H9 (cell line): ENCODE measurements at regions not wholly inside any gene's neighbourhood (a gene's known extent, or its start where the extent isn't known, plus 50 kb on each side); places are given as distances from the start of the nearest gene placed in this dataset.

Source experiments
- DNase-seq: peaks from one replicate; pipeline ENCODE4 v3.0.0-alpha.2; 2017
- H2AFZ ChIP-seq: one replicate; pipeline ENCODE4 v1.6.1; 2013; ENCODE audit warnings: mild to moderate bottlenecking, low read length, control low read depth, moderate library complexity
- H2AK5ac ChIP-seq: 2 replicates; pipeline ENCODE4 v1.6.1; 2013; ENCODE audit warnings: low read length, control low read depth, mixed read lengths; ENCODE audit not compliant: insufficient read length
- H2BK120ac ChIP-seq: one replicate; pipeline ENCODE4 v1.6.1; 2013; ENCODE audit warnings: low read depth, mild to moderate bottlenecking, low read length, control low read depth, inconsistent platforms; ENCODE audit not compliant: poor library complexity, severe bottlenecking
- H2BK12ac ChIP-seq: 2 replicates; pipeline ENCODE4 v1.6.1; 2013; ENCODE audit warnings: low read length, control low read depth, mixed read lengths, low read depth; ENCODE audit not compliant: insufficient read length
- H2BK15ac ChIP-seq: 2 replicates; pipeline ENCODE4 v1.6.1; 2013; ENCODE audit warnings: low read depth, low read length, control low read depth
- H2BK20ac ChIP-seq: one replicate; pipeline ENCODE4 v1.6.1; 2013; ENCODE audit warnings: low read depth, mild to moderate bottlenecking, low read length, control low read depth, inconsistent platforms; ENCODE audit not compliant: poor library complexity, severe bottlenecking
- H2BK5ac ChIP-seq: 2 replicates; pipeline ENCODE4 v1.6.1; 2013; ENCODE audit warnings: low read length, control low read depth, mixed read lengths; ENCODE audit not compliant: insufficient read length
- H3K14ac ChIP-seq: 2 replicates; pipeline ENCODE4 v1.6.1; 2013; ENCODE audit warnings: low read length, control low read depth; ENCODE audit not compliant: insufficient read depth
- H3K18ac ChIP-seq: 2 replicates; pipeline ENCODE4 v1.6.1; 2013; ENCODE audit warnings: low read depth, mild to moderate bottlenecking, mixed read lengths, low read length, control low read depth; ENCODE audit not compliant: insufficient read length
- H3K23ac ChIP-seq: 2 replicates; pipeline ENCODE4 v1.6.1; 2013; ENCODE audit warnings: low read length, control low read depth, mixed read lengths, low read depth; ENCODE audit not compliant: insufficient read length
- H3K23me2 ChIP-seq: 2 replicates; pipeline ENCODE4 v1.6.1; 2013; ENCODE audit warnings: low read depth, mild to moderate bottlenecking, mixed read lengths, low read length, control low read depth; ENCODE audit not compliant: insufficient read length, poor library complexity, severe bottlenecking
- H3K27ac ChIP-seq: 2 replicates; pipeline ENCODE4 v1.5.1; 2013; ENCODE audit warnings: low read length, control low read depth, mixed read lengths, low read depth; ENCODE audit not compliant: insufficient read length
- H3K27me3 ChIP-seq: 2 replicates; pipeline ENCODE4 v1.6.1; 2013; ENCODE audit warnings: low read length, control low read depth, inconsistent platforms; ENCODE audit not compliant: insufficient read depth
- H3K4ac ChIP-seq: 2 replicates; pipeline ENCODE4 v1.6.1; 2013; ENCODE audit warnings: low read depth, mild to moderate bottlenecking, control low read depth, inconsistent platforms, low read length, moderate library complexity
- H3K4me1 ChIP-seq: 2 replicates; pipeline ENCODE4 v1.6.1; 2013; ENCODE audit warnings: low read length, control low read depth, inconsistent platforms; ENCODE audit not compliant: insufficient read depth
- H3K4me2 ChIP-seq: 2 replicates; pipeline ENCODE4 v1.6.1; 2013; ENCODE audit warnings: low read length, control low read depth, mixed read lengths; ENCODE audit not compliant: insufficient read length, insufficient read depth
- H3K56ac ChIP-seq: 2 replicates; pipeline ENCODE4 v1.6.1; 2013; ENCODE audit warnings: low read depth, mild to moderate bottlenecking, mixed read lengths, low read length, control low read depth; ENCODE audit not compliant: insufficient read length
- H3K79me1 ChIP-seq: 2 replicates; pipeline ENCODE4 v1.6.1; 2013; ENCODE audit warnings: low read depth, mild to moderate bottlenecking, moderate library complexity, low read length, control low read depth, inconsistent platforms; ENCODE audit not compliant: insufficient read depth, poor library complexity, severe bottlenecking
- H3K79me2 ChIP-seq: 2 replicates; pipeline ENCODE4 v1.6.1; 2013; ENCODE audit warnings: low read length, control low read depth, inconsistent platforms; ENCODE audit not compliant: insufficient read depth
- H3K9ac ChIP-seq: 2 replicates; pipeline ENCODE4 v1.6.1; 2013; ENCODE audit warnings: low read length, control low read depth, mixed read lengths; ENCODE audit not compliant: insufficient read length; ENCODE audit errors: extremely low read depth
- H3K9me3 ChIP-seq: one replicate; pipeline ENCODE4 v1.6.1; 2013; ENCODE audit warnings: low read depth, low read length, inconsistent platforms; ENCODE audit not compliant: control insufficient read depth
- H3T11ph ChIP-seq: one replicate; pipeline ENCODE4 v1.6.1; 2013; ENCODE audit warnings: mild to moderate bottlenecking, low read length, control low read depth, inconsistent platforms
- H4K20me1 ChIP-seq: one replicate; pipeline ENCODE4 v1.6.1; 2013; ENCODE audit not compliant: control insufficient read depth, insufficient read length, insufficient read depth
- H4K5ac ChIP-seq: 2 replicates; pipeline ENCODE4 v1.6.1; 2013; ENCODE audit warnings: low read depth, mild to moderate bottlenecking, mixed read lengths, low read length, control low read depth; ENCODE audit not compliant: insufficient read length
- H4K8ac ChIP-seq: replicated peaks from 2 replicates; pipeline ENCODE4 v1.6.1; 2013; ENCODE audit warnings: low read length, control low read depth, mixed read lengths, low read depth; ENCODE audit not compliant: insufficient read length
- H4K91ac ChIP-seq: 2 replicates; pipeline ENCODE4 v1.6.1; 2013; ENCODE audit warnings: low read depth, mild to moderate bottlenecking, moderate library complexity, mixed read lengths, low read length, control low read depth; ENCODE audit not compliant: insufficient read length
- H3K27ac Mint-ChIP-seq, 3 experiments: 2 replicates in 2 of 3; 3 replicates in 1 of 3; pipeline ENCODE4 v1.8.0; 2020 to 2021; ENCODE audit warnings: mixed read lengths in 3 of 3, mild to moderate bottlenecking in 1 of 3, moderate library complexity in 1 of 3
- H3K27me3 Mint-ChIP-seq: 2 replicates; pipeline ENCODE4 v1.8.0; 2021; ENCODE audit warnings: low read depth, mild to moderate bottlenecking, moderate library complexity, mixed read lengths
- H3K36me3 Mint-ChIP-seq, 3 experiments: 2 replicates in 2 of 3; 3 replicates in 1 of 3; pipeline ENCODE4 v1.8.0; 2020 to 2021; ENCODE audit warnings: low read depth in 3 of 3, mixed read lengths in 3 of 3; ENCODE audit not compliant: insufficient read depth in 1 of 3
- H3K4me1 Mint-ChIP-seq, 2 experiments: 2 replicates each; pipeline ENCODE4 v1.8.0; 2020; ENCODE audit warnings: mixed read lengths in 2 of 2
- H3K4me3 Mint-ChIP-seq, 2 experiments: 2 replicates in 1 of 2; 3 replicates in 1 of 2; pipeline ENCODE4 v1.8.0; 2020 to 2021; ENCODE audit warnings: mild to moderate bottlenecking in 2 of 2, mixed read lengths in 2 of 2, moderate library complexity in 1 of 2
- H3K9me3 Mint-ChIP-seq, 2 experiments: 2 replicates in 1 of 2; 3 replicates in 1 of 2; pipeline ENCODE4 v1.8.0; 2020; ENCODE audit warnings: mild to moderate bottlenecking in 2 of 2, mixed read lengths in 2 of 2, moderate library complexity in 1 of 2
- CTCF ChIP-seq: fragments of 200-600 bp; sonication (generic); conservative IDR thresholded peaks from 3 replicates; pipeline ENCODE4 v1.8.0; 2021; ENCODE audit warnings: antibody characterized with exemption, mild to moderate bottlenecking
- WGBS: extraction: QIAGEN DNeasy Blood & Tissue Kit; methylation state at CpG from one replicate; pipeline ENCODE4 v1.1.7; 2013; ENCODE audit warnings: missing lambda C conversion rate, low lambda C conversion rate, mixed read lengths; ENCODE audit not compliant: insufficient read length; ENCODE audit errors: extremely low coverage; 5-methylcytosine and 5-hydroxymethylcytosine counted together

GRCh38 chr5:124951105-124951504, 204.7 kb upstream of the ZNF608 start:
- Histone ChIP-seq H4K8ac (no peak overlapping the region), H4K91ac (no peak overlapping the region), H3K27ac (no peak overlapping the region), H2BK120ac (no peak overlapping the region), H3K4ac (no peak overlapping the region), H3K18ac (no peak overlapping the region), H2BK20ac (no peak overlapping the region), H2AFZ (no peak overlapping the region), H2BK5ac (no peak overlapping the region), H2BK12ac (no peak overlapping the region), H3K9ac (no peak overlapping the region), H3K23ac (no peak overlapping the region), H3K4me1 (peaks cover 3% of the 10 kb centered on the region; the same call in 1 of the 2 replicates), H3K9me3 (no peaks in the 10 kb centered on the region), H2BK15ac (no peak overlapping the region), H3K14ac (no peak overlapping the region), H3K27me3 (no peaks in the 10 kb centered on the region), H3K4me2 (no peak overlapping the region), H2AK5ac (no peak overlapping the region), H4K5ac (no peak overlapping the region), H3K56ac (no peak overlapping the region), H3K23me2 (no peaks in the 10 kb centered on the region), H3K79me2 (no peaks in the 10 kb centered on the region), H3K79me1 (no peaks in the 10 kb centered on the region), H4K20me1 (no peaks in the 10 kb centered on the region), H3T11ph (no peak overlapping the region)
- no CpG with 5 or more reads among the region's 3 CpGs for WGBS
- Mint-ChIP-seq H3K9me3 (no peaks in the 10 kb centered on the region; a peak in 1 of 5 replicates), H3K4me1 (peaks cover 25 to 27% of the 10 kb centered on the region in 2 experiments), H3K36me3 (peaks cover 0 to 10% (median 0%) of the 10 kb centered on the region in 3 experiments; a peak in 1 of 7 replicates), H3K27ac (no peak overlapping the region), H3K27me3 (no peaks in the 10 kb centered on the region), H3K4me3 (no peak overlapping the region)
- no peak for DNase-seq
- TF ChIP-seq CTCF = no peak
